Peyer's patch (tissue), 4 donors: ENCODE measurements at regions not wholly inside any gene's neighbourhood (a gene's known extent, or its start where the extent isn't known, plus 50 kb on each side); places are given as distances from the start of the nearest gene placed in this dataset.

Experiments
- POLR2A ChIP-seq, 2 donors: fragments of 450-650 bp; IDR thresholded peaks; one replicate each; pipeline ENCODE4 v1.5.1; 2017; ENCODE audit warnings: antibody characterized with exemption in 2 of 2, mild to moderate bottlenecking in 2 of 2, moderate library complexity in 2 of 2
- TF ChIP-seq, protein P1 (sequence below), 6 experiments: fragments of 450-650 bp in 4 of 6; fragments of 200-600 bp in 2 of 6; sonication (generic) in 1 of 6; IDR thresholded peaks; one replicate each; pipeline ENCODE4 v1.5.1; 2017 to 2019; ENCODE audit warnings: antibody characterized with exemption in 6 of 6, mild to moderate bottlenecking in 3 of 6, moderate library complexity in 1 of 6

DNA sequence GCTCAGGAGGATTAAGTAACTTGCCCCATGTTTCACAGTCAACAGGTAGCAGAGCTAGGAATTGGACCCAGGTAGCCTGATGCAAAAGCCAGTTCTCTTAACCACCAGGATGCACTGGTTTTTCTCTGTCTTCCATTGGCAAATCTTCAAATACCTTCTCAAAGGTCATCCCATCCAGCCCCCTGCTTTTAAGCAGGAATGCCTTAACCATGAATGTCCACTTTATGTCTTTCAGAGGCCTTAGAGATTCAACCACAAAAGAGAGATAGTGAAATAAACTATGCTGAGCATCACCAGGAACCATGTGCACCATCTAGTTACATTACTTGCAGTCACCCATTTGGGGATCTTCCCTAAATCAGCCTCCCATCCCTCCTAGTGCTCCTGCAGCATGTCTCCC, 94.3 kb downstream of the C17orf67 start:
- TF ChIP-seq, protein P1, sequence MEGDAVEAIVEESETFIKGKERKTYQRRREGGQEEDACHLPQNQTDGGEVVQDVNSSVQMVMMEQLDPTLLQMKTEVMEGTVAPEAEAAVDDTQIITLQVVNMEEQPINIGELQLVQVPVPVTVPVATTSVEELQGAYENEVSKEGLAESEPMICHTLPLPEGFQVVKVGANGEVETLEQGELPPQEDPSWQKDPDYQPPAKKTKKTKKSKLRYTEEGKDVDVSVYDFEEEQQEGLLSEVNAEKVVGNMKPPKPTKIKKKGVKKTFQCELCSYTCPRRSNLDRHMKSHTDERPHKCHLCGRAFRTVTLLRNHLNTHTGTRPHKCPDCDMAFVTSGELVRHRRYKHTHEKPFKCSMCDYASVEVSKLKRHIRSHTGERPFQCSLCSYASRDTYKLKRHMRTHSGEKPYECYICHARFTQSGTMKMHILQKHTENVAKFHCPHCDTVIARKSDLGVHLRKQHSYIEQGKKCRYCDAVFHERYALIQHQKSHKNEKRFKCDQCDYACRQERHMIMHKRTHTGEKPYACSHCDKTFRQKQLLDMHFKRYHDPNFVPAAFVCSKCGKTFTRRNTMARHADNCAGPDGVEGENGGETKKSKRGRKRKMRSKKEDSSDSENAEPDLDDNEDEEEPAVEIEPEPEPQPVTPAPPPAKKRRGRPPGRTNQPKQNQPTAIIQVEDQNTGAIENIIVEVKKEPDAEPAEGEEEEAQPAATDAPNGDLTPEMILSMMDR (IDR thresholded peaks at IDR 0.05), result no peak
- TF ChIP-seq POLR2A (IDR thresholded peaks at IDR 0.05), result no peak
